ENCODE measurements at regions not wholly inside any gene's neighbourhood (a gene's known extent, or its start where the extent isn't known, plus 50 kb on each side); places are given as distances from the start of the nearest gene placed in this dataset.
"Not testable (repeated sequence)": the region's sequence is repeated elsewhere in the genome, so short reads cannot be mapped to it uniquely, and the experiment has no call there.

DNA sequence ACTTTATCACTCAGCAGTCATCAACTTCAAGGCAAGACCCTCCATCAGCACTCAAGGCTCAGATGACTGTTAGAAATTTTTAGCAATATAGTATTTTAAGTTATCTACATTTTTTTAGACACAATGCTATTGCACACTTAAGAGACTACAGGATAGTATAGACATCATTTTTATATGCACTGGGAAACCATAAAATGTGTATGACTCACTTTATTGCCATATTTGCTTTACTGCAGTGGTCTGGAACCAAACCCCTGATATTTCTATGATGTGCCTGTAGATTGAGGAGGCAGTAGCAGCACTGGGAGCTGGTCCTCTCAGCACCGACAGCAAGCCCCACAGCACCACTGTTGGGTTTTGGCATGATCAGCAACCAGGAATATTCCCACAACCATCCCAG, 264.8 kb upstream of the HNRNPA3 start:
- Mint-ChIP-seq H3K4me1 (no peaks in the 10 kb centered on the region), H3K27ac (no peak overlapping the region), H3K36me3 (no peaks in the 10 kb centered on the region), H3K9me3 (peaks cover 5% of the 10 kb centered on the region), H3K4me3 (no peak overlapping the region)
- ATAC-seq (no peak), DNase-seq (ENCODE audit: low spot score in 2 of 2) (no peak)

DNA sequence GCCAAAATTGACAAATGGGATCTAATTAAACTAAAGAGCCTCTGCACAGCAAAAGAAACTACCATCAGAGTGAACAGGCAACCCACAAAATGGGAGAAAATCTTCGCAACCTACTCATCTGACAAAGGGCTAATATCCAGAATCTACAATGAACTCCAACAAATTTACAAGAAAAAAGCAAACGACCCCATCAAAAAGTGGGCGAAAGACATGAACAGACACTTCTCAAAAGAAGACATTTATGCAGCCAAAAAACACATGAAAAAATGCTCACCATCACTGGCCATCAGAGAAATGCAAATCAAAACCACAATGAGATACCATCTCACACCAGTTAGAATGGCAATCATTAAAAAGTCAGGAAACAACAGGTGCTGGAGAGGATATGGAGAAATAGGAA, 261.4 kb upstream of the HNRNPA3 start:
- not testable (repeated sequence) for H3K27ac Mint-ChIP-seq; H3K4me3 Mint-ChIP-seq; H3K4me1 Mint-ChIP-seq; H3K9me3 Mint-ChIP-seq; DNase-seq (ENCODE audit: low spot score in 2 of 2); H3K36me3 Mint-ChIP-seq; ATAC-seq

DNA sequence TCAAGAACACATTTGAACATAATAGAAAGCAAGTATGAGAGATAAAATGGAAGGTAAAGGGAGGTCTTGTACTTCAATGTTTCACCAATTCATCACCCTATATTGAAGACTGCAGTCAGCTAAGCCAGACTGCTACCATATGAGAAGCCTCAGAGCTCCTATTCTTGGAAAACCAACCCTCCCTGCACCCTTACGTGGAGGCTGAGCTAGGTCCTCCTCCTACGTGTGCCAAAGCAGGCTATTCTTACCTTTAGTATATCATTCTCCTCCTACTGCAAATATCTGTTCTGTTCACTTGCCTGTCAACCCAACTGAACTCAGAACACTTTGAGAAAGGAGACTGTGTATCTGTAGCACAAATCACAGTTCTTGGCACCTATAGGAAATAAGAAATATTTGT, 255.8 kb upstream of the HNRNPA3 start:
- ATAC-seq (no peak), DNase-seq (ENCODE audit: low spot score in 2 of 2) (no peak)
- H3K4me1 Mint-ChIP-seq: no peaks in the 10 kb centered on the region
- no peak overlapping the region for H3K27ac Mint-ChIP-seq
- H3K4me3 Mint-ChIP-seq: no peak overlapping the region
- H3K36me3 Mint-ChIP-seq: no peaks in the 10 kb centered on the region
- H3K9me3 Mint-ChIP-seq: no peaks in the 10 kb centered on the region

DNA sequence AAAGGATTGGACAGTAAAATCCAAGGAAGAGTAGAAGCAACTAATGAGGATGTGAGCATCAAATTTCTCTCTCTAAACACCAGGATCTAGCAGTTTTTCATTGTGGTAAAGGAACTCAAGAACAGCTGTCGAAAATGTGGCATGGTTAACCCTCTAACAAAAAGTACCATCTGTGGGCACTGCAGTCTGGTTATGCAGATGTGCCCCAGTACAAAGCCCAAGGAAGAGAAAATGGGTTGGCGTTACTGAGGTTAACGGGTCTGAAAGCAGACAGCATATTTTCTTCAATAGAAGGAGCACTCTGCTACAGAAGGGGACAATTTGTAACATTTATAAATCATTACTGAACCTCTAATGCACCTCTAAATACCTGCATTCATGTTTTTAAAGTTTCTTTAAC, 253.0 kb upstream of the HNRNPA3 start:
- Mint-ChIP-seq H3K4me3 (no peak overlapping the region), H3K36me3 (no peaks in the 10 kb centered on the region), H3K4me1 (no peaks in the 10 kb centered on the region), H3K9me3 (no peaks in the 10 kb centered on the region), H3K27ac (no peak overlapping the region)
- DNase-seq (ENCODE audit: low spot score in 2 of 2) (no peak), ATAC-seq (peak; percentile 40)

DNA sequence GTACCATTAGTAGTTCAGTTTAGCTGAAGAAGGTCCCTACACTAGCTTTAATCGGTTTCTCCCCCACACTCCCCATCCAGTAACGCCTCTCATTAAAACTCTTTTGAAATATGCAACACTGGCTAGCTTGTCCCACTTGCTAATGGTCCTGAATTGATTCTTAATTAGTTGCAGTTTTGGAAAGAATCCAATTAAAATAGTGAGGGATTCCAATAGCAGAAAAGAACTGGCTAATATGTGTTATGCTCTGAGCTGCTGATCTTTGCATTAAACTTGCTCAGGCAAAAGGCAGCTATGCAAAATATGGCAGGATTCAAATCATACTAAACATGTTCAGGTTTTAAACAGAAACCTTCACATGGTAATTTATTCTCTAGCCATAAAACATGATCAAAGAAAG, 252.5 kb upstream of the HNRNPA3 start:
- H3K4me1 Mint-ChIP-seq: no peaks in the 10 kb centered on the region
- no peak for ATAC-seq
- H3K9me3 Mint-ChIP-seq: no peaks in the 10 kb centered on the region
- no peak for DNase-seq (ENCODE audit: low spot score in 2 of 2)
- H3K4me3 Mint-ChIP-seq: no peak overlapping the region
- H3K36me3 Mint-ChIP-seq: no peaks in the 10 kb centered on the region
- H3K27ac Mint-ChIP-seq: no peak overlapping the region

DNA sequence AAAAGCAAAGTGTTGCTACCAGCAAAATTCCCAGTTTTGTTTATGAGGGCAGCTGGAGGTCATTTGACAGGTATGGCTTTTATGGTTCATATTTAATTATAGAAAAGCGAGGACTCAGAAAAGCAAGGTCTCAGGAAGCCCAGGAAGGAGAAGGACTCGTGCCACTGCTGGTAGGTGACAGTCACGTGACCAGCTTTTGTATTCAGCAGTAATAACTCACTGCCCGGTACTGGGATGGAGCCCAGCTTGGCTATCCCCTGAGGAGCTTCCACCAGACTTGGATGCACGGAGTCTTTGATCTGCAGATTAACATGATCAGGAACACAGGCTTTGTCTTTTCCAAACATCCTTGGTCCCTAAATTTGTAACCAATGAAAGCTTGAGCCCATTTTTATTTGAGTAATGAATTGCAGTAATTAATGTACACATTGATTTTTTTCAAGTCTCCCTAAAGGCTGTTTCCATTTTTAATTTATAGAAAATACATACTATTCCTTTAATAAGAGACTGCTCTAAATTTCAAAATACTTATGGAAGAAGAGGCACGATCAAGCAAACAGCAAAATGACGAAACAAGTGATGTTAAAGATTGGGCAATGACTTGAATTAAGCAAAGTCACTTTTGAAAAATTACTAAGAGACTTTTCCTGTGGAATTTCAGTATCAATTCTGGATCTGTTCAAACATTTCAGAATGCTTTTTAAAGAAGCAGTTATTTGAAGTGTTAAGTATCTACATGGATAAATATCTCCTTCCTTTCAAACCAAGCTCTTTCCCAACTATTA, 251.7 kb upstream of the HNRNPA3 start:
- Mint-ChIP-seq H3K4me1 (no peaks in the 10 kb centered on the region), H3K9me3 (no peaks in the 10 kb centered on the region), H3K4me3 (no peak overlapping the region), H3K36me3 (no peaks in the 10 kb centered on the region), H3K27ac (no peak overlapping the region)
- DNase-seq (ENCODE audit: low spot score in 2 of 2) (no peak), ATAC-seq (no peak)

DNA sequence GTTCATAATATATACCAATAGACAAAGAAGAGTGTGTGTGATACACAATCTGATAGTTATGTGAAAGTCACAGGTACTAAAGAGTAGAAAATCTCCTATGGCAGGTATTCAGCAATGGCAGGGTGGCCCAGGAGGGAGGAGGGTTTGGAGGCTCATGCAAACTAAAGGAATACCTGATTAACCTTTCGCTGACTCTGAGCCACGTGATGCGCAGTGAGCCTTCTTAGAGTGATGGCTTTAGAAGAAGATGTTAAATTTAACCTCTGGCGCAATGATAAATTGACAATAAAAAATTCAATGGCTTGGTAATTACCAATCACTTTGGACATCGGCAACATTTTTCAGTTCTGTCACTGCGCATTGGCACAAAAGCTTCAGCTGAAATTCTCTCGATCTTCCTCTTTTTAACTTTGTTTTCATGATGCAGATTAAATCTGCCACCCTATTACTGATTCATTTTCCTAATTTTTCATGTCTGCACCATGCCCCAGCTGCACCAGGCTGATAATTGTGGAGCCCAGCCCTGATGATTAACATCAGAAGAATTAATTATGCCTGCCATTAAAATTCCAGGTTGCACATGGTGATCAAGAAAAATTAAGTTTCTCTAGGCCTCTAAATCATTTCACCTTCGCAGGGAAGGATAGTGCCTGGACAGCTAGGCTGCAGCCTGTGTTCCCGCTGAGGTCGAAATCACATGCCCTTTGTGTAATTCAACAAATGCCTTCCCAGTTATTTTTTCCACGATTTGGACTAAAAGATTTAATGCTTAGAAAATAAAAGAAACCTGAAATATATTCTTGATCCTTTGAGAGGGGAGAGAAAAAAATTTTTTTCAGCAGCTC, 250.6 kb upstream of the HNRNPA3 start:
- ATAC-seq (no peak), DNase-seq (ENCODE audit: low spot score in 2 of 2) (no peak)
- Mint-ChIP-seq H3K36me3 (no peaks in the 10 kb centered on the region), H3K27ac (no peak overlapping the region), H3K4me3 (no peak overlapping the region), H3K9me3 (no peaks in the 10 kb centered on the region), H3K4me1 (no peaks in the 10 kb centered on the region)

DNA sequence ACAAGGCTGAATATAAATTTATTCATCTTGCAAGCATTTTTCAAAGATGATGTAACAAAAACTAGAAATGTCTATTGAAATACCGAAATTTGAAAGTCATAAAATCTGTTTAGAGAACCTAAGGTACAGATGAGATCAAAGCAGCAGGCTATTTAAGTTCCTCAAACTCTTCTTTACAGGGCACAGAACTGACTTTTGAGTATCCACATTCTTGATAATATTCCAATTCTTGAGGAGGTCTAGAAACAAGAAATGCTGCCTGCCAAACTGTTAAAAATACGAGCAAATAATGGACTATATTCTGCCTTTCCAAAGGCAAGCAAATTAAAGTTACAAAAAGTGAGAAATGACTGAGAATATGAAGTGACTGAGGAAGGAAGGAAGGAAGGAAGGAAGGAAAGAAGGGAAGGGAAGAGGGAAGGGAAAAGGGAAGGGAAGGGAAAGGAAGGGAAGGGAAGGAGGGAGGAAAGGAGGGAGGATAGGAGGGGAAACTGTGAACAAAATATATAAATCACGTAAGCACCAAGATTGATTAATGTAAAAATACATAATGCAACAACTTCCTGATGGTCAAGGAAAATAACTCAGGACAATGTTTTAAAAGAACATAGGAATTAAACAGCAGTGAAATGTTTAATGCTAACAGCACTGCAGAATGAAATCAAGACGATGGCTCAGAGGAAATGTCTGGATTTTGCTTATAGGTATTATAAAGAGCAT, 248.9 kb upstream of the HNRNPA3 start:
- Mint-ChIP-seq H3K27ac (no peak overlapping the region), H3K4me1 (no peaks in the 10 kb centered on the region), H3K4me3 (no peak overlapping the region), H3K9me3 (no peaks in the 10 kb centered on the region), H3K36me3 (no peaks in the 10 kb centered on the region)
- DNase-seq (ENCODE audit: low spot score in 2 of 2) (no peak), ATAC-seq (no peak)

DNA sequence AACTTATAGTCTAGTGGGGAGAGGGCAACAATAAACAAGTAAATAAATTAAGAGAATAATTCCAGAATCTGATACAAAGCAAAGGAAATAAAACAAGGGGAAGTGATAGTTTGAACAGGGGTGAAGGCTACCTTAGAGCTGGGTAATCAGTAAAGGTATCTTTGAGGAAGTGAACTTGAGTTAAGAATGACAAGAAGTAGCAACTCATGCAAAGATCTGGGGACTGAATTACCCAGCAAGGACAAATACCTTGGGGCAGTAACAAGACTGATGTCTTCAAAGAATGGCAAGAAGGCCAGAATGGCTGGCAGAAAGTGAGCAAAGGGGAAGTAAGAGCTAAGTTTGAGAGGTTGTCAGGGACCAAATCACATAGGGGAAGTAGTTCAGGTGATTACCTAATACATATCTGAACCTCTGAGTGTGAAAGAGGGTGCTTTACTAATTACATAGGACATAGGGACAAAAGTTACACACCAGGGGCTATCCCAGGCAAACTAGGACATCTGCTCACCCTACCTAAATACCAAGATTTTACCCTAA, 244.6 kb upstream of the HNRNPA3 start:
- Mint-ChIP-seq H3K27ac (no peak overlapping the region), H3K4me3 (no peak overlapping the region), H3K9me3 (no peaks in the 10 kb centered on the region), H3K4me1 (no peaks in the 10 kb centered on the region), H3K36me3 (no peaks in the 10 kb centered on the region)
- no peak for ATAC-seq
- no peak for DNase-seq (ENCODE audit: low spot score in 2 of 2)

DNA sequence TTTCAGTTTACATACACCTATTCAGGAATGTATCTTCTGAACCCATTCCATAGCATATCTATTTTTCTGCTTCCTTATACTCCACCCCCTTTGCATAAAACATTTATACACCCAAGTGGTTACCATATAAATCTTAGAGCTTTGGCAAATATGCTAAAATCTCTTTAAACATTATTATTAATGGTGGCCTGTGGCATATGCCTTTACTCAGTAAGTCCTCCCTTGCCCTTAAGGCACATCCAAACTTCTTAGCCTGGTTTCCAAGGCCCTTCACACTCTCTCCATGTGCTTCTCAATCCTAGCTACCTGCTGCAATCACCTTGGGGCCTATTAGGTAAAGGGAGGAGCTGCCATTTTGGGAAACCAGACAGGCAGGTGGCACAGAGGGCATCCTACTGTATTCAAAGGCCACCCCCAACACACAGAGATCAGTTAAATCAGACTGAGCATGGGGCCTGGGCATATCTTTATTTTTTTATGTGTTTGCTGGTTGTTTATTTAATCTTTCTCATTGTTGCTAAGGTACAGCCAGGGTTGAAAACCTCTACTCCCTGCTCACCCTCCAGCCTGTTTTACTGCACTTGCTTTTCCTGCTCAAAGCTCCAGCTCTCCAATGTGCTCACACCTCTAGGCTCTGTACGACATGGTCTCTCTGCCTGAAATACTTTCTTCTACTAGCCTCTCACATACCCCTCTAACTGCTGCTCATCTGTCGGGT, 242.8 kb upstream of the HNRNPA3 start:
- ATAC-seq (no peak), DNase-seq (ENCODE audit: low spot score in 2 of 2) (no peak)
- no peaks in the 10 kb centered on the region for H3K4me1 Mint-ChIP-seq
- no peak overlapping the region for H3K4me3 Mint-ChIP-seq
- H3K36me3 Mint-ChIP-seq: no peaks in the 10 kb centered on the region
- H3K9me3 Mint-ChIP-seq: no peaks in the 10 kb centered on the region
- no peak overlapping the region for H3K27ac Mint-ChIP-seq

DNA sequence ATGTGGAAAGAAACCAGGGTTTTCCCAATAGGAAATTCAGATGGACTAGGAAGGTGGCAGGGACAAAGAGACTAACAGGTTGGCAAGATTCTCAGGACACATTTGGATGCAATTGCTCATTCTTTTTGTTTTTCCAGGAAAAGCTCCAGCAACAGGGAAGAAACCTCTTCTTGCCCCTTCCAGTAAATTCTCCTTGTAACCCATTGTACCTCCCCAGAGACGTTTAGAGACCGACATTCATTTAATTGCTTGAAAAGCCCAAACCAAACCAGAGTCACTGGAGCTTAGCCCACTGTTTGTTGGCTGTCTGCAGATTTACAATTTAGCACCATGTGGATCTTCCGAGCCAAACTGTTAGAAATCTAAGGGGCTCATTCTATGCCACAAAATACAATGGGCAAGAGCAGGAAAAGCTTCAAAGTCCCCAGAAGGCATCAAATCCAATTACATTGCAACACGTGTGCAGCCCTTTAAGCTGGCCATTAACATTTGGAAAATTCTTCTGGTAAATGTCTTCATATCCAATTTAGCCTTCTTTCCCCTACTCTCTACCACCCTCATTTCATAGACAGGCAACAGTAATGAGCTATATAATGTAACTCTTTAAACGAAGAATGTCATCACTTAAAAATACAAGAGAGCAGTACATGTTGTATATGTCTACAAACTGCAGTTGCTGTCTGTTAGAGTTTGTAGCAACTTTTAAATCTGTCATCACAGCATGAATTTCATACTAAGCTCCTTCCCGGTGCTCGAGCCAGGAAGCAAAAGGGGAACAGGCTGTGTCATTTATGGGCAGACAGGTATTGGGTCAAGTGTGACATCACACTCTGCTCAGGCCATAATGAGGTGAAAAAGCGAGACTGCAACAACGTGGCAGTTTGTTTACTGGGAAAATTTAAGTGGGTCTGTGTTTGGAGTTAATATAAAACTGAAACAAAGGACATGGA, 235.6 kb upstream of the HNRNPA3 start:
- Mint-ChIP-seq H3K4me1 (no peaks in the 10 kb centered on the region), H3K9me3 (no peaks in the 10 kb centered on the region), H3K4me3 (no peak overlapping the region), H3K36me3 (no peaks in the 10 kb centered on the region), H3K27ac (no peak overlapping the region)
- ATAC-seq: no peak
- no peak for DNase-seq (ENCODE audit: low spot score in 2 of 2)

DNA sequence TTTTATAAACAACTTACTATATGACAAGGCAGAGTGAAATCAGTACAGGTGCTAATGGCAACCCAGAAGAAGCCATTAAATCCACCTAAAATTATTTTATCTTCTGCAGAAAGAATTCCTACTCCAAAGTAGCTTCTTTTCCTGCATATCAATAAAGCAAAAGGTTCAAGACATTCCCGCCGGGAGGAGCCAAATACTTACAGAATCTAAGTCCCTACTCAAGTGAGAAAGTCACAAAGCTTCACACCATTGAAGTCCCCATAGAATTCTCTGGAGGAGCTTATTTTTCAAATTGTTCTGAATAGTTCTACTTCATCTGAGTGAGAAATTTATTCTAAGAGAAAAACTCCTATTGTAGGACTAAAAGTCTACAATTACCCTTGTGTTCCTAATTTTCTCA, 233.7 kb upstream of the HNRNPA3 start:
- Mint-ChIP-seq H3K4me3 (no peak overlapping the region), H3K9me3 (no peaks in the 10 kb centered on the region), H3K36me3 (no peaks in the 10 kb centered on the region), H3K27ac (no peak overlapping the region), H3K4me1 (no peaks in the 10 kb centered on the region)
- DNase-seq (ENCODE audit: low spot score in 2 of 2): no peak
- ATAC-seq: no peak

DNA sequence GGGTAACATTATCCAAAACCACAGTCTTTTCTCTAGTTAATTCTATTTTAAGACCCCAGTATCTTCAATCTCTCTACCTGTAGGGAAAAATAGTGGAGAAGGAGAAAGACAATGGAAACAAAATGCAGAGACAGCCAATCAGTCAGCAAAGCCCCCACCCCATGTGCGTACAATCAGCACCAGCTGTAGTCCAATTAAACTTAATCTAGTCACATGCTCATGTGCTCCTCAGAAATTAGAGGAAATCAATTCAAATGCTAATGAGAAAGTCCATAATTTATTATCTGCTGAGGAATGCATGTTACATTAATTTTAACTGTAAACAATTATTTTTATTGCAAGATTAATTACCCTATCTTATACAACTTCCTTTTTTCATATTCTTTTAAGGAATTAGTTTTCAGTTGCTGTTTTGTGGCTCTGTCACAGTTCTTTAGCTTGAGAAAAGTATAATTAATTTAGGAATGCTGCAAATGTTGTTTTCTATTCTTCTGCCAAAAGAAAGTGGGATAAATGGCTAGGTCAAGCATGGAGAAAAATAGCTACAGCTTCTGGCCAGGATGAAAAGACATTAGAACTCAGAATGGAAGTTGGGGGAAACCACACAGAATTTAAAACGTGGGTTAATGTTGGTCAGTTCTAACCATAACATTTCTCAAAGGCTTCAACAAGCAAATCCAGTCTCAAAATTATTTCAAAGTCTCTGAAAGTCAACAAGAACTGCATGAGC, 232.4 kb upstream of the HNRNPA3 start:
- Mint-ChIP-seq H3K9me3 (no peaks in the 10 kb centered on the region), H3K36me3 (no peaks in the 10 kb centered on the region), H3K4me3 (no peak overlapping the region), H3K4me1 (no peaks in the 10 kb centered on the region), H3K27ac (no peak overlapping the region)
- DNase-seq (ENCODE audit: low spot score in 2 of 2) (no peak), ATAC-seq (no peak)

DNA sequence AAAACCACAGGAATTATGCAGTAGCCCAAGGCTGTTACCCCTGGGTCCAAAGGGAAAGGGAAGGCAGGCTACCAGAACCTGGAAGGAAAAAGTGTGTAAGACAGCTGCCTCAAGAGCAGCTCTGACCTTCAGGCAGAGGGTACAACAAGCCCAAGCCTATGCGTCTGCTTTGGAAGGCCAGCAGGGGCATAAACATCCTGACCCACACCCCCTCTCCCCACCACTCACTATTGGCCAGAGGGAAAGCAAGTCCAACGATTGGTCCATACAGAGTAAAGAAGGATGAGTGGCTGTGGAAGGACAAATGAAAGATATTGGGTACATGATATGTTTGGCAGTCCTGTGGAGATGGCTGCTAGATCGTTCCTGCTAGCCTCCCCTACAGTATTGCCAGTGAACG, 227.6 kb upstream of the HNRNPA3 start:
- no peaks in the 10 kb centered on the region for H3K36me3 Mint-ChIP-seq
- DNase-seq (ENCODE audit: low spot score in 2 of 2) (no peak), ATAC-seq (no peak)
- no peak overlapping the region for H3K4me3 Mint-ChIP-seq
- H3K4me1 Mint-ChIP-seq: no peaks in the 10 kb centered on the region
- H3K9me3 Mint-ChIP-seq: no peaks in the 10 kb centered on the region
- no peak overlapping the region for H3K27ac Mint-ChIP-seq

All from stimulated activated effector memory CD8-positive, alpha-beta T cell treated with anti-CD3 and anti-CD28 coated beads, Interleukin-12 subunit alpha, Interleukin-12 subunit beta, amount 100 ng/mL, for 72 hours (primary cell).